WTC11 (cell line): ENCODE measurements at regions not wholly inside any gene's neighbourhood (a gene's known extent, or its start where the extent isn't known, plus 50 kb on each side); places are given as distances from the start of the nearest gene placed in this dataset.

Experiments used
- ATF2 ChIP-seq: sonication (generic); formaldehyde crosslinking; IDR thresholded peaks from 2 replicates; pipeline ENCODE4 v1.8.1; 2022; ENCODE audit warnings: low read depth, missing genetic modification reagents, borderline replicate concordance
- CBFB ChIP-seq: sonication (generic); formaldehyde crosslinking; IDR thresholded peaks from 2 replicates; pipeline ENCODE4 v1.8.1; 2022; ENCODE audit warnings: mild to moderate bottlenecking, low read depth, missing genetic modification reagents
- CREB1 ChIP-seq: sonication (generic); formaldehyde crosslinking; IDR thresholded peaks from 2 replicates; pipeline ENCODE4 v1.8.0; 2023; ENCODE audit warnings: mild to moderate bottlenecking, missing genetic modification reagents
- CTCF ChIP-seq: fragments of 200-600 bp; IDR thresholded peaks from 2 replicates; pipeline ENCODE4 v1.8.0; 2022; ENCODE audit warnings: antibody characterized with exemption
- E2F4 ChIP-seq: sonication (generic); formaldehyde crosslinking; IDR thresholded peaks from 2 replicates; pipeline ENCODE4 v1.8.1; 2022; ENCODE audit warnings: low read depth, mild to moderate bottlenecking, moderate library complexity, missing genetic modification reagents, borderline replicate concordance
- NFYB ChIP-seq: sonication (generic); formaldehyde crosslinking; conservative IDR thresholded peaks from 2 replicates; pipeline ENCODE4 v1.8.0; 2022; ENCODE audit warnings: low read depth, missing genetic modification reagents
- TF ChIP-seq, protein P1 (sequence below): sonication (generic); formaldehyde crosslinking; IDR thresholded peaks from 2 replicates; pipeline ENCODE4 v1.8.1; 2023; ENCODE audit warnings: mild to moderate bottlenecking, missing genetic modification reagents, moderate library complexity
- TF ChIP-seq, protein P2 (sequence below): sonication (generic); formaldehyde crosslinking; IDR thresholded peaks from 2 replicates; pipeline ENCODE4 v1.8.0; 2022; ENCODE audit warnings: mild to moderate bottlenecking, missing genetic modification reagents
- TF ChIP-seq, protein P3 (sequence below): sonication (generic); formaldehyde crosslinking; IDR thresholded peaks from 2 replicates; pipeline ENCODE4 v1.8.1; 2022; ENCODE audit warnings: mild to moderate bottlenecking, moderate library complexity, missing genetic modification reagents
- TF ChIP-seq, protein P4 (sequence below): sonication (generic); formaldehyde crosslinking; IDR thresholded peaks from 2 replicates; pipeline ENCODE4 v1.8.0; 2023; ENCODE audit warnings: missing genetic modification reagents

- no peak for TF ChIP-seq CTCF
- TF ChIP-seq, protein P1, sequence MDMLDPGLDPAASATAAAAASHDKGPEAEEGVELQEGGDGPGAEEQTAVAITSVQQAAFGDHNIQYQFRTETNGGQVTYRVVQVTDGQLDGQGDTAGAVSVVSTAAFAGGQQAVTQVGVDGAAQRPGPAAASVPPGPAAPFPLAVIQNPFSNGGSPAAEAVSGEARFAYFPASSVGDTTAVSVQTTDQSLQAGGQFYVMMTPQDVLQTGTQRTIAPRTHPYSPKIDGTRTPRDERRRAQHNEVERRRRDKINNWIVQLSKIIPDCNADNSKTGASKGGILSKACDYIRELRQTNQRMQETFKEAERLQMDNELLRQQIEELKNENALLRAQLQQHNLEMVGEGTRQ (CRISPR knock-in tag): no peak
- TF ChIP-seq, protein P2, sequence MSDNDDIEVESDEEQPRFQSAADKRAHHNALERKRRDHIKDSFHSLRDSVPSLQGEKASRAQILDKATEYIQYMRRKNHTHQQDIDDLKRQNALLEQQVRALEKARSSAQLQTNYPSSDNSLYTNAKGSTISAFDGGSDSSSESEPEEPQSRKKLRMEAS (CRISPR knock-in tag): no peak
- TF ChIP-seq CREB1 (CRISPR knock-in tag): no peak
- TF ChIP-seq CBFB (CRISPR knock-in tag): no peak
- TF ChIP-seq ATF2 (CRISPR knock-in tag): no peak
- no peak for TF ChIP-seq E2F4 (CRISPR knock-in tag)
- no peak for TF ChIP-seq NFYB (CRISPR knock-in tag)
- TF ChIP-seq, protein P3, sequence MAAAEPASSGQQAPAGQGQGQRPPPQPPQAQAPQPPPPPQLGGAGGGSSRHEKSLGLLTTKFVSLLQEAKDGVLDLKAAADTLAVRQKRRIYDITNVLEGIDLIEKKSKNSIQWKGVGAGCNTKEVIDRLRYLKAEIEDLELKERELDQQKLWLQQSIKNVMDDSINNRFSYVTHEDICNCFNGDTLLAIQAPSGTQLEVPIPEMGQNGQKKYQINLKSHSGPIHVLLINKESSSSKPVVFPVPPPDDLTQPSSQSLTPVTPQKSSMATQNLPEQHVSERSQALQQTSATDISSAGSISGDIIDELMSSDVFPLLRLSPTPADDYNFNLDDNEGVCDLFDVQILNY (CRISPR knock-in tag): no peak
- TF ChIP-seq, protein P4, sequence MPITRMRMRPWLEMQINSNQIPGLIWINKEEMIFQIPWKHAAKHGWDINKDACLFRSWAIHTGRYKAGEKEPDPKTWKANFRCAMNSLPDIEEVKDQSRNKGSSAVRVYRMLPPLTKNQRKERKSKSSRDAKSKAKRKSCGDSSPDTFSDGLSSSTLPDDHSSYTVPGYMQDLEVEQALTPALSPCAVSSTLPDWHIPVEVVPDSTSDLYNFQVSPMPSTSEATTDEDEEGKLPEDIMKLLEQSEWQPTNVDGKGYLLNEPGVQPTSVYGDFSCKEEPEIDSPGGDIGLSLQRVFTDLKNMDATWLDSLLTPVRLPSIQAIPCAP (CRISPR knock-in tag): no peak
These were observed 605.2 kb downstream of the GALC start for GRCh38 chr14:87387806-87388205.
